ENCODE measurements at regions not wholly inside any gene's neighbourhood (a gene's known extent, or its start where the extent isn't known, plus 50 kb on each side); places are given as distances from the start of the nearest gene placed in this dataset.
A peak's percentile ranks its signal among the peaks of the same experiment; 100 is the strongest.

DNA sequence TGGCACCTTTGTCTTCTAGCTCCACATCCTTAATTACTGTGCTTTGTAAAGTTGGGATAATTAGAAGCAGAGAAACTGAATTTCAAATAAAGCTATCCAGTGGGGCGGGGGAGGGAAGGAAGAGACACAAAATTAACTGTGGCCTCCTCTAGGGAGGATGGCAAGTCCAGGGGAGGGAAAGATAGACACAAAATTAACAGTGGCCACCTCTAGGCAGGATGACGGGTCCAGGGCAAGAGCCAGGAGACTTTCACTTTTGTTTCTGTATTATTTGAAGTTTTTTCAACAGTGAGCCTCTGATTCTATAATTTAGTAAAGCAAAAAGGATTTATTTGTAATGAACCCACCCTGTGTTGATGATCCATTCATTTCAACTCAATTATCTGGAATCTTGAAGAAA, 335.9 kb downstream of the MSX2 start:
- Histone ChIP-seq H3K4me3 (no peak overlapping the region), H3K27ac (no peak overlapping the region), H3K9me3 (replicated peaks) (no peaks in the 10 kb centered on the region), H3K36me3 (no peaks in the 10 kb centered on the region), H3K27me3 (replicated peaks) (no peaks in the 10 kb centered on the region), H3K4me1 (replicated peaks) (0 out of 2 replicates have a peak, but pooled peaks cover 4% of the 10 kb centered on the region)
- peak in 1 of 2 experiments; percentile 5 for DNase-seq (ENCODE audit: low read depth in 1 of 2, low spot score in 2 of 2)

- H3K36me3 ChIP-seq = no peaks in the 10 kb centered on the region
- 0 out of 2 replicates have a peak, but pooled peaks cover 4% of the 10 kb centered on the region for H3K4me1 ChIP-seq (replicated peaks)
- no peaks in the 10 kb centered on the region for H3K9me3 ChIP-seq (replicated peaks)
- H3K27me3 ChIP-seq (replicated peaks) = no peaks in the 10 kb centered on the region
- no peak overlapping the region for H3K27ac ChIP-seq
- H3K4me3 ChIP-seq = no peak overlapping the region
- peak; percentile 40 to 61 for DNase-seq (ENCODE audit: low read depth in 1 of 2, low spot score in 2 of 2)
Observed at GRCh38 chr5:175059687-175060211, 335.4 kb downstream of the MSX2 start.

GRCh38 chr5:175056831-175057230, 332.4 kb downstream of the MSX2 start:
- no peaks in the 10 kb centered on the region for H3K9me3 ChIP-seq (replicated peaks)
- no peaks in the 10 kb centered on the region for H3K36me3 ChIP-seq
- DNase-seq (ENCODE audit: low read depth in 1 of 2, low spot score in 2 of 2) = no peak
- no peaks in the 10 kb centered on the region for H3K27me3 ChIP-seq (replicated peaks)
- H3K27ac ChIP-seq = no peak overlapping the region
- no peak overlapping the region for H3K4me3 ChIP-seq
- H3K4me1 ChIP-seq (replicated peaks) = 0 out of 2 replicates have a peak, but pooled peaks cover 4% of the 10 kb centered on the region

DNA sequence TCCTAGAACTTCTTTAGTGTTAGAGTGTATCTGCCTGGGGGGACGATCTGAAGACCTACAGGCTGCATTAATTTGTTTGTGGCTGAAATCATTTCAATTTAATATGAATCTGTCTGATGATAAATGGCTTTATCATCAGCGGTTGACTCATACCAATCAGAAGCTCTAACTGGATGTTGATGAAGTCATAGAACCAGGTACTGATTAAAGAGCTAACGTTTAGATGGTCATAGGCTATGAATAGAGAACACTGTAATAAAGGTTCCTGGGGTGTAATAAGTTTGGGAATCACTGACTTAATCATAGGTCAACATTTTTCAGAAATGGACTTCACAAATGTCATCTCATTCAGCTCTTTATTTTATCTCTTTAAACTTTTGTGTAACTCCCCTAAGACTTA, 329.9 kb downstream of the MSX2 start:
- no peaks in the 10 kb centered on the region for H3K4me1 ChIP-seq (replicated peaks)
- H3K27ac ChIP-seq = no peak overlapping the region
- no peaks in the 10 kb centered on the region; the same call in 1 of the 2 replicates for H3K9me3 ChIP-seq (replicated peaks)
- no peaks in the 10 kb centered on the region for H3K27me3 ChIP-seq (replicated peaks)
- no peak overlapping the region for H3K4me3 ChIP-seq
- H3K36me3 ChIP-seq = no peaks in the 10 kb centered on the region
- DNase-seq (ENCODE audit: low read depth in 1 of 2, low spot score in 2 of 2) = no peak

DNA sequence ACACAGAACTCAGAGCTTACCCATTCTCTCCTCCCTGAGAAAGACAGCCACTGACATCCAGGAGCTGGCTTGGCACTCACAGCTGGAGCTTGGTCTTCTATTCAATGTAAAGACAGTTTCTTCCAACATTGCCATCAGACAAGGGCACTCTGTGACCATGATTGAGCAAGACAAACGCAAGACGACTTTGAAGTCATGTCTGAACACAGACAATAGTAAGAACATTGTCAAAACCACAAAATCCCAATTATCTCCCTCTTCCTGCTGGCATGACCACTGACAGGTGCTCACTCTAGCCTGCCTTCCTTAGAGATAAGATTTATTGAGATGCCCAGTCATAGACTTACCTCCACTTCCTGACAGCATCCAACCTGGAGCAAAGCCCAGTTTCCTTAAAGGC, 328.0 kb downstream of the MSX2 start:
- no peak for DNase-seq (ENCODE audit: low read depth in 1 of 2, low spot score in 2 of 2)
- no peaks in the 10 kb centered on the region for H3K4me1 ChIP-seq (replicated peaks)
- H3K27me3 ChIP-seq (replicated peaks) = no peaks in the 10 kb centered on the region
- H3K27ac ChIP-seq = no peak overlapping the region
- no peaks in the 10 kb centered on the region; the same call in none of the 2 replicates for H3K9me3 ChIP-seq (replicated peaks)
- no peaks in the 10 kb centered on the region for H3K36me3 ChIP-seq
- H3K4me3 ChIP-seq = no peak overlapping the region

DNA sequence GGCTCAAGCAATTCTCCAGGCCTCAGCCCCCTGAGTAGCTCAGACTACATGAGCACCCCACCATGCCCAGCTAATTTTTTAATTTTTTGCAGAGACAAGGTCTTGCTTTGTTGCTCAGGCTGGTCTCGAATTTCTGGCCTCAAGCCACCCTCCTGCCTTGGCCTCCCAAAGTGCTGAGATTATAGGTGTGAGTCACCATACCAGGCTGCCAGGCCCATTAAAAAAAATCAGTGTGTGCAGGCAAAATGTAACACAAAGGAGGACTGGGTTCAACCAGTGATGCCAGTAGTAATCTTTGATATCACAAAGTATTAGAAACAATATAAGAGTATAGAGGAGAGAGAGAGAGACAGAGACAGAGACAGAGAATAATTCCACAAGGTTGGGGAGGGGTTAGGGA, 322.7 kb downstream of the MSX2 start:
- Histone ChIP-seq H3K27ac (no peak overlapping the region), H3K4me1 (replicated peaks) (no peaks in the 10 kb centered on the region), H3K27me3 (replicated peaks) (no peaks in the 10 kb centered on the region), H3K9me3 (replicated peaks) (peaks cover 4% of the 10 kb centered on the region), H3K36me3 (no peaks in the 10 kb centered on the region), H3K4me3 (no peak overlapping the region)
- no peak for DNase-seq (ENCODE audit: low read depth in 1 of 2, low spot score in 2 of 2)

DNA sequence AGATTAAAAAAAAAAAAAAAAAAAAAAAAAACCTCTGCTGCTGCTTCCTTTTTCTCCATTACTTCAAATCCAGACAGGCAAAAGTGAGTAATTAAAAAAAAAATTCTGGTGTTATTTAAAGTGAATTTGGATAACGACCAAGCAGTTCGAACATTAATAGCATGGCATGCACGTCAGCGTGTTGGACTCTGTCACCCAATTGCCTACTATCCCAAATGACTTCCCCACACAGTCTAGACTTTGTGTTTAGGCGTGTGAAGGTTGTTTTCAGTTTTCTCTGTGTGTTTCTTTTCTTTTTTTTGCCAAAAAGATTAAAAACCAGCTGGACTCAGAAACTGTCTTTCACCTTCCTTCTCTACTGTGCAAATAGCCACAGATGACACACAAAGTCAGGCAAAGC, 321.4 kb downstream of the MSX2 start:
- H3K9me3 ChIP-seq (replicated peaks) = peaks cover 4% of the 10 kb centered on the region
- no peaks in the 10 kb centered on the region for H3K27me3 ChIP-seq (replicated peaks)
- no peak overlapping the region for H3K27ac ChIP-seq
- H3K4me3 ChIP-seq = no peak overlapping the region
- H3K36me3 ChIP-seq = no peaks in the 10 kb centered on the region
- DNase-seq (ENCODE audit: low read depth in 1 of 2, low spot score in 2 of 2) = no peak
- H3K4me1 ChIP-seq (replicated peaks) = no peaks in the 10 kb centered on the region

- H3K4me1 ChIP-seq (replicated peaks) = no peaks in the 10 kb centered on the region
- no peaks in the 10 kb centered on the region for H3K36me3 ChIP-seq
- no peak for DNase-seq (ENCODE audit: low read depth in 1 of 2, low spot score in 2 of 2)
- H3K27ac ChIP-seq = no peak overlapping the region
- peaks cover 45% of the 10 kb centered on the region for H3K9me3 ChIP-seq (replicated peaks)
- no peak overlapping the region for H3K4me3 ChIP-seq
- no peaks in the 10 kb centered on the region for H3K27me3 ChIP-seq (replicated peaks)
Observed at GRCh38 chr5:175037820-175038219, 313.4 kb downstream of the MSX2 start.

DNA sequence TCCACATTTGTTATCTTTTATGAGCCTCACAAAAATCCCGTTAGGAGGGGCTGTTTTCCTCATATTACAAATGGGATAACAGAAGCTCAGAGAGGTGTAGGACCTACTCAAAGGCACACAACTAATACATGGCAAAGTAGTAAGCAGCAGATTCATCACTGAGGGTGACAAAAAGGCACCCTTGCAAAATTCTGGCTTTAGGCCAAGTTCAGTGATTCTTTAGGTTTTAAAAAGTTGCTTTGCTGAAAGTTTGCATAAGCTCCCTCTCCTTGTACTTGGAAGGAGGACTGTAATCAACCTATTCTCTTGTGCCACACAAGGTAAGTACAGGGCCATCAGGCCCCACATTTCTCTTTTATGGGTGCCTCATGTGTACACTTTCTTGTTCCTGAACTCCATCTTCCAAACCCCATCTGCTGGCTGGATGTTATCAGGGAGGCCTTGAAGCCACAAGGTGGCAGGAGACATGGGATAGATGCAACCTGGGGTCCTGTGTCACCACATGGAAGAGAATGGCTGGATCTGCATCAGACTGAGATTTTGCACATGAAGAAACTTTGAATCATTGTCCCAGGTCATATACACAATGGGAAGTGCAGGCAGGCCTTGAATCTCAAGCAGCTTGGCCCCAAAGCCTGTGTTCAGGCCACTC, 311.6 kb downstream of the MSX2 start:
- Histone ChIP-seq H3K27ac (no peak overlapping the region), H3K27me3 (replicated peaks) (no peaks in the 10 kb centered on the region), H3K36me3 (no peaks in the 10 kb centered on the region), H3K4me1 (replicated peaks) (no peaks in the 10 kb centered on the region), H3K4me3 (no peak overlapping the region), H3K9me3 (replicated peaks) (peaks cover 52% of the 10 kb centered on the region)
- no peak for DNase-seq (ENCODE audit: low read depth in 1 of 2, low spot score in 2 of 2)

- no peak overlapping the region for H3K27ac ChIP-seq
- H3K4me1 ChIP-seq (replicated peaks) = no peaks in the 10 kb centered on the region
- peaks cover 55% of the 10 kb centered on the region for H3K9me3 ChIP-seq (replicated peaks)
- no peaks in the 10 kb centered on the region for H3K36me3 ChIP-seq
- DNase-seq (ENCODE audit: low read depth in 1 of 2, low spot score in 2 of 2) = no peak
- no peaks in the 10 kb centered on the region for H3K27me3 ChIP-seq (replicated peaks)
- no peak overlapping the region for H3K4me3 ChIP-seq
Observed at GRCh38 chr5:175034924-175035323, 310.5 kb downstream of the MSX2 start.

- Histone ChIP-seq H3K9me3 (replicated peaks) (peaks cover 44% of the 10 kb centered on the region), H3K27ac (no peak overlapping the region), H3K4me1 (replicated peaks) (no peaks in the 10 kb centered on the region), H3K27me3 (replicated peaks) (no peaks in the 10 kb centered on the region), H3K36me3 (no peaks in the 10 kb centered on the region), H3K4me3 (no peak overlapping the region)
- no peak for DNase-seq (ENCODE audit: low read depth in 1 of 2, low spot score in 2 of 2)
Observed at GRCh38 chr5:175032741-175033151, 308.4 kb downstream of the MSX2 start.

- Histone ChIP-seq H3K27me3 (replicated peaks) (no peaks in the 10 kb centered on the region), H3K4me1 (replicated peaks) (no peaks in the 10 kb centered on the region)
- DNase-seq (ENCODE audit: low read depth in 1 of 2, low spot score in 2 of 2) = no peak
Observed at GRCh38 chr5:175032013-175032412, 307.6 kb downstream of the MSX2 start.

GRCh38 chr5:175027390-175027789, 303.0 kb downstream of the MSX2 start:
- Histone ChIP-seq H3K27me3 (replicated peaks) (no peaks in the 10 kb centered on the region), H3K9me3 (replicated peaks) (peaks cover 29% of the 10 kb centered on the region), H3K27ac (no peak overlapping the region), H3K4me3 (no peak overlapping the region), H3K36me3 (no peaks in the 10 kb centered on the region), H3K4me1 (replicated peaks) (no peaks in the 10 kb centered on the region)
- no peak for DNase-seq (ENCODE audit: low read depth in 1 of 2, low spot score in 2 of 2)

More at GRCh38 chr5:175032013-175032412, 307.6 kb downstream of the MSX2 start:
- H3K36me3 ChIP-seq = no peaks in the 10 kb centered on the region
- H3K4me3 ChIP-seq = no peak overlapping the region
- H3K27ac ChIP-seq = no peak overlapping the region
- peaks cover 40% of the 10 kb centered on the region for H3K9me3 ChIP-seq (replicated peaks)

DNA sequence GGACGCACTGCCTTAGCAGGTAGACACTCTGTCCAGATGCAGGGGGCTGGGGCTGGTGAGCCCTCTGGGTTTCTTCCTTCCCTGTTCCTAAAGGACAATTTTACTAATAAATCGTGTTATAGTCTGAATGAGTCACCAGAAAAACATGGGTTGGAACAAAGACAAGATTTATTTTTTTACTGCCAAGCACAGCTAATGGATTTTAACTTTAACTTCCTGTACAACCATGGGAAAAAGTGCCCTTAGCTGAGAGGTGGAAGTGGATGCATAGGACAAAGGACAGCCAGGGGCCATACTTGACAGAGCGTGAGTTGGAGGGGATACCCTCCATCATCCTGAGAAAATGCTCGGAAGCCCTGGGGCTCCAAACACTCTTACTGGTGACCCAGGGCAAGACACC, 300.7 kb downstream of the MSX2 start:
- DNase-seq (ENCODE audit: low read depth in 1 of 2, low spot score in 2 of 2) = no peak
- Histone ChIP-seq H3K27ac (no peak overlapping the region), H3K36me3 (no peaks in the 10 kb centered on the region), H3K4me3 (no peak overlapping the region), H3K9me3 (replicated peaks) (peaks cover 23% of the 10 kb centered on the region), H3K4me1 (replicated peaks) (no peaks in the 10 kb centered on the region), H3K27me3 (replicated peaks) (no peaks in the 10 kb centered on the region)
